ENCODE measurements at regions not wholly inside any gene's neighbourhood (a gene's known extent, or its start where the extent isn't known, plus 50 kb on each side); places are given as distances from the start of the nearest gene placed in this dataset.

- TF ChIP-seq POLR2A (IDR thresholded peaks at IDR 0.05) (no peak), EP300 (IDR thresholded peaks at IDR 0.05) (no peak)
- TF ChIP-seq, protein P1, sequence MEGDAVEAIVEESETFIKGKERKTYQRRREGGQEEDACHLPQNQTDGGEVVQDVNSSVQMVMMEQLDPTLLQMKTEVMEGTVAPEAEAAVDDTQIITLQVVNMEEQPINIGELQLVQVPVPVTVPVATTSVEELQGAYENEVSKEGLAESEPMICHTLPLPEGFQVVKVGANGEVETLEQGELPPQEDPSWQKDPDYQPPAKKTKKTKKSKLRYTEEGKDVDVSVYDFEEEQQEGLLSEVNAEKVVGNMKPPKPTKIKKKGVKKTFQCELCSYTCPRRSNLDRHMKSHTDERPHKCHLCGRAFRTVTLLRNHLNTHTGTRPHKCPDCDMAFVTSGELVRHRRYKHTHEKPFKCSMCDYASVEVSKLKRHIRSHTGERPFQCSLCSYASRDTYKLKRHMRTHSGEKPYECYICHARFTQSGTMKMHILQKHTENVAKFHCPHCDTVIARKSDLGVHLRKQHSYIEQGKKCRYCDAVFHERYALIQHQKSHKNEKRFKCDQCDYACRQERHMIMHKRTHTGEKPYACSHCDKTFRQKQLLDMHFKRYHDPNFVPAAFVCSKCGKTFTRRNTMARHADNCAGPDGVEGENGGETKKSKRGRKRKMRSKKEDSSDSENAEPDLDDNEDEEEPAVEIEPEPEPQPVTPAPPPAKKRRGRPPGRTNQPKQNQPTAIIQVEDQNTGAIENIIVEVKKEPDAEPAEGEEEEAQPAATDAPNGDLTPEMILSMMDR (IDR thresholded peaks at IDR 0.05): no peak
Observed at GRCh38 chr12:75842090-75842489, 189.5 kb downstream of the PHLDA1 start.
